HFFc6 (cell line): ENCODE measurements at regions not wholly inside any gene's neighbourhood (a gene's known extent, or its start where the extent isn't known, plus 50 kb on each side); places are given as distances from the start of the nearest gene placed in this dataset.
A peak's percentile ranks its signal among the peaks of the same experiment; 100 is the strongest.

Source experiments
- DNase-seq: peaks from one replicate; pipeline ENCODE4 v3.0.0-alpha.2; 2018
- H3K27ac Mint-ChIP-seq: 2 replicates; pipeline ENCODE4 v1.8.0; 2020; ENCODE audit warnings: mild to moderate bottlenecking, mixed read lengths
- H3K27me3 Mint-ChIP-seq: 2 replicates; pipeline ENCODE4 v1.8.0; 2021; ENCODE audit warnings: mild to moderate bottlenecking, moderate library complexity, mixed read lengths; ENCODE audit not compliant: insufficient read depth
- H3K36me3 Mint-ChIP-seq: 2 replicates; pipeline ENCODE4 v1.8.0; 2021; ENCODE audit warnings: low read depth, mixed read lengths
- H3K4me1 Mint-ChIP-seq: 2 replicates; pipeline ENCODE4 v1.8.0; 2020; ENCODE audit warnings: low read depth, mixed read lengths
- H3K4me3 Mint-ChIP-seq: 2 replicates; pipeline ENCODE4 v1.8.0; 2020; ENCODE audit warnings: mild to moderate bottlenecking, moderate library complexity, mixed read lengths
- H3K9me3 Mint-ChIP-seq: 2 replicates; pipeline ENCODE4 v1.8.0; 2020; ENCODE audit warnings: mild to moderate bottlenecking, mixed read lengths
- TF ChIP-seq, protein P1 (sequence below): fragments of 200-600 bp; sonication (generic); IDR thresholded peaks from 2 replicates; pipeline ENCODE4 v1.5.0; 2021; ENCODE audit warnings: antibody characterized with exemption, mild to moderate bottlenecking

GRCh38 chr13:75195495-75196146 lies 286.3 kb downstream of the TBC1D4 start:
- TF ChIP-seq, protein P1, sequence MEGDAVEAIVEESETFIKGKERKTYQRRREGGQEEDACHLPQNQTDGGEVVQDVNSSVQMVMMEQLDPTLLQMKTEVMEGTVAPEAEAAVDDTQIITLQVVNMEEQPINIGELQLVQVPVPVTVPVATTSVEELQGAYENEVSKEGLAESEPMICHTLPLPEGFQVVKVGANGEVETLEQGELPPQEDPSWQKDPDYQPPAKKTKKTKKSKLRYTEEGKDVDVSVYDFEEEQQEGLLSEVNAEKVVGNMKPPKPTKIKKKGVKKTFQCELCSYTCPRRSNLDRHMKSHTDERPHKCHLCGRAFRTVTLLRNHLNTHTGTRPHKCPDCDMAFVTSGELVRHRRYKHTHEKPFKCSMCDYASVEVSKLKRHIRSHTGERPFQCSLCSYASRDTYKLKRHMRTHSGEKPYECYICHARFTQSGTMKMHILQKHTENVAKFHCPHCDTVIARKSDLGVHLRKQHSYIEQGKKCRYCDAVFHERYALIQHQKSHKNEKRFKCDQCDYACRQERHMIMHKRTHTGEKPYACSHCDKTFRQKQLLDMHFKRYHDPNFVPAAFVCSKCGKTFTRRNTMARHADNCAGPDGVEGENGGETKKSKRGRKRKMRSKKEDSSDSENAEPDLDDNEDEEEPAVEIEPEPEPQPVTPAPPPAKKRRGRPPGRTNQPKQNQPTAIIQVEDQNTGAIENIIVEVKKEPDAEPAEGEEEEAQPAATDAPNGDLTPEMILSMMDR: no peak
- Mint-ChIP-seq H3K9me3 (no peaks in the 10 kb centered on the region), H3K27me3 (peaks cover 7% of the 10 kb centered on the region), H3K27ac (no peak overlapping the region), H3K36me3 (no peaks in the 10 kb centered on the region), H3K4me3 (no peak overlapping the region), H3K4me1 (peaks cover 8% of the 10 kb centered on the region; the same call in 1 of the 2 replicates)
- no peak for DNase-seq

DNA sequence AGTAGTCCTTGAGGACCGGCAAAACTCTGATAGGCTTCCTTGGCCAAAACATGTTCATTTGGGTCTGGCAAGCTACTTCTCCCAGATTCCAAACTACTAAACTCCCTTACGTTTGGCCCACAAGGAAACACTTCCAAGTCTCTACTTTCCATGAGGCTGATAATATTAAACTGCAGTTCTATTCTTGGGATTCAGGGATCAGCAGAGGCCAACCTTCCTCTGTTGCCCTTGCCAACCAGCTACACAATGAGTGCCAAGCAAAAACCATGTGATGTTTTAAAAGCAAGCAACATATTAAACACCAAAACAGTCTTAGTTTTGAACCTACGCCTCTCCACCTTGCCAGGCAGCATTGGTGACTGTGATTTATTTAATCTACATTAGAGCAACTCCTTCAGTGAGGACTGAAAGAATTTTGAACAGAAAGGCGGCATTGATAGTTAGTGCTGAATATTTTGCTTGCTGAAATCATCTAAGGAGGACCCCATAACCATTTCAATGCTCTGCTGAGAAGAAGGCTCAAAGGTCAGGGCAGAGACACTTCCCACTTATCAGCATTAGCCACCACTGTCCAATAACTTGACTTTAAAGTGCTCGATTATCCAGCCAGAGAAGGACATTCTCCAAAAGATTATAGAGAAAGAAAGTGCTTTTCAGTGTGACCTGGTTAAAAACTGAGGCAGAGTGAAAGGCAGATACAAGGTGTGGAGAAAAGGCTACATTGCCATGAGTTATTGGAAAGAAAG lies 287.1 kb downstream of the TBC1D4 start:
- Mint-ChIP-seq H3K4me1 (peaks cover 8% of the 10 kb centered on the region; the same call in 1 of the 2 replicates), H3K36me3 (no peaks in the 10 kb centered on the region), H3K9me3 (no peaks in the 10 kb centered on the region), H3K4me3 (no peak overlapping the region), H3K27ac (no peak overlapping the region), H3K27me3 (peaks cover 9% of the 10 kb centered on the region)
- DNase-seq: no peak
- TF ChIP-seq, protein P1: no peak

GRCh38 chr13:75186379-75186778 lies 295.6 kb downstream of the TBC1D4 start:
- H3K36me3 Mint-ChIP-seq: peaks cover 28% of the 10 kb centered on the region
- no peak overlapping the region for H3K4me3 Mint-ChIP-seq
- TF ChIP-seq, protein P1: no peak
- H3K4me1 Mint-ChIP-seq: peaks cover 16% of the 10 kb centered on the region
- H3K27me3 Mint-ChIP-seq: peaks cover 9% of the 10 kb centered on the region
- DNase-seq: no peak
- H3K27ac Mint-ChIP-seq: no peak overlapping the region
- H3K9me3 Mint-ChIP-seq: peaks cover 28% of the 10 kb centered on the region

DNA sequence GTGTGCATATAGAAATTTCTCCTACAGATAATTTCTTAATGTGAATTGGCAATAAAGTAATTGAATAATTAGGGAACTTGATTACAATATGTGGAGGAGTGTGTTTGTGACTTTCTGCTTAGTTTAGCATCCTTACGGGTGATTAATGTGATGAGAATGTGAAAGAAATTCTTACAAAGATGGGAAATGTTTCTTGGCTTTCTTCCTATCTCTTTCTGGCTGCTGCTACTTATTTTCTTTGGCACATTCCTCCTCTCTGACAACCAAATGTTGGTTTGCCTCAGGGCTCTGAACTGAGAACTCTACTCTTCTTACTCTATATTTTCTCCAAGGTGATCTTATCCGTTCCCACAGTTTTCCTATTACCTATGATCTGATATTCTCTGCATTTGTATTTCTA lies 300.1 kb downstream of the TBC1D4 start:
- DNase-seq: peak; percentile 75
- Mint-ChIP-seq H3K36me3 (peaks cover 28% of the 10 kb centered on the region), H3K9me3 (peaks cover 28% of the 10 kb centered on the region), H3K4me1 (peaks cover 47% of the 10 kb centered on the region), H3K27ac (no peak overlapping the region), H3K27me3 (peaks cover 7% of the 10 kb centered on the region), H3K4me3 (peak overlapping the region; percentile 7; the same call in 1 of the 2 replicates)
- TF ChIP-seq, protein P1: no peak

DNA sequence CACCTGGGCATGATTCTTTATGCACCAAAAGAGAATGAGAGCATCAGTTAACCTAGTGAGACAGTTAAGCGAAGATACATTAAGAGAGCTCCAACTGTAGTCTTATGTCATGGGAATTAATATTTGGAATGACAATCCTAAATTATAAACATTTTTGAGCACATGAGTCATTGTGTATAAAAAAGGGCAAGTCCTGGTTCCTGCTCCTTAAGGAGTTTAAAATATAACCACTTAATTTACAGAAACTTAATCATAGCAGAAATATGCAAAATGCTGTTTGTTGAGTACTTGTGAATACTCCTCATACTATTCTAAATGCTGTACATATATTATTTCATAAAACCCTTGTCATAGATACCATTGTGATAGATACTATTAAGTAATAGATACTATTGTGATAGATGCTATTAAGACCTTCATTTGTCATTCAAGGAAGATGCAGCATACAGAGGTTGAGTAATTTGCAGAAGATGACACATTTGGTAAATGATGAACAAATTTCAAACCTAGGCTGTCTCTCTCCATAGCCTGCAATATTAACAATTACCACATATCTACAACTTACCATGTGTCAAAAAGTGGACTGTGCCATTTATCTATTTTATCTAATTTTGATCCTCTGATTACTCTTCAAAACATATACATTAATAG lies 301.0 kb downstream of the TBC1D4 start:
- Mint-ChIP-seq H3K27ac (no peak overlapping the region), H3K36me3 (peaks cover 28% of the 10 kb centered on the region), H3K4me3 (no peak overlapping the region), H3K27me3 (peaks cover 7% of the 10 kb centered on the region), H3K4me1 (peaks cover 50% of the 10 kb centered on the region), H3K9me3 (peaks cover 28% of the 10 kb centered on the region)
- TF ChIP-seq, protein P1: no peak
- peak; percentile 37 for DNase-seq
